AG04449 (cell line): ENCODE measurements at regions not wholly inside any gene's neighbourhood (a gene's known extent, or its start where the extent isn't known, plus 50 kb on each side); places are given as distances from the start of the nearest gene placed in this dataset.
A peak's percentile ranks its signal among the peaks of the same experiment; 100 is the strongest.

Experiments used
- CTCF ChIA-PET: fragments of 350-600 bp; formaldehyde crosslinking; extraction: SDS; loops from one replicate; lab custom pipeline; 2021; ENCODE audit warnings: antibody characterized with exemption; lab: Yijun Ruan, JAX
- POLR2A ChIA-PET: fragments of 400-600, 350-600 bp; formaldehyde crosslinking; extraction: SDS; loops from one replicate; lab custom pipeline; 2020; ENCODE audit warnings: antibody characterized with exemption, inconsistent platforms; lab: Yijun Ruan, JAX
- DNase-seq: peaks from one replicate; pipeline ENCODE4 v3.0.0-alpha.2; 2010; ENCODE audit warnings: low read depth, low spot score
- H3K4me3 ChIP-seq: 2 replicates; pipeline ENCODE4 v1.5.1; 2011; ENCODE audit warnings: low read depth, mild to moderate bottlenecking, control low read depth, low read length
- CTCF ChIP-seq: IDR thresholded peaks from one replicate; pipeline ENCODE4 v1.5.1; 2011; ENCODE audit warnings: mild to moderate bottlenecking, moderate library complexity, low read length, control low read depth, inconsistent platforms; ENCODE audit not compliant: insufficient read depth; ENCODE audit errors: missing control alignments

DNA sequence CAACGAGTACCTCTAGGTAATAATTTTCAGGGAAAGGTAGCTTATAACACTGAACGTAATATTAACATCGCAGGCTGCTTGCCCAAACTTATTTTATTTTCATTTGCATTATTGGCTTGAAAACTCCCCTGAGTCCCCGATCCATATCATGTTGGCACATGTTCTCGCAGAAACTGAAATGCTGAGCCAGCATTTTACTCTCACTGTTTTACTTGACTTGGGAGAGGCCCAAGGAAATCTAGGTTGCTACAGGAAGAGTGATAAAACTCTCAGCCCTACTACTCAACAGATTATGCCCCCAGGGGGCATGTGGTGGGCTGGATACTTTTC, 183.5 kb upstream of the HABP2 start:
- ChIA-PET POLR2A (no interaction called here), CTCF (no interaction called here)
- no peak for TF ChIP-seq CTCF
- no peak overlapping the region for H3K4me3 ChIP-seq
- DNase-seq = no peak

GRCh38 chr10:113376428-113376827, 176.4 kb upstream of the HABP2 start:
- DNase-seq = no peak
- TF ChIP-seq CTCF = no peak
- no peak overlapping the region for H3K4me3 ChIP-seq
- POLR2A ChIA-PET = no interaction called here
- CTCF ChIA-PET = interaction anchor here (1.1 to 1.8 kb wide), 2 partner anchors 9 kb away, joined by 3 to 8 read pairs; no protein-coding TSS in a partner anchor

DNA sequence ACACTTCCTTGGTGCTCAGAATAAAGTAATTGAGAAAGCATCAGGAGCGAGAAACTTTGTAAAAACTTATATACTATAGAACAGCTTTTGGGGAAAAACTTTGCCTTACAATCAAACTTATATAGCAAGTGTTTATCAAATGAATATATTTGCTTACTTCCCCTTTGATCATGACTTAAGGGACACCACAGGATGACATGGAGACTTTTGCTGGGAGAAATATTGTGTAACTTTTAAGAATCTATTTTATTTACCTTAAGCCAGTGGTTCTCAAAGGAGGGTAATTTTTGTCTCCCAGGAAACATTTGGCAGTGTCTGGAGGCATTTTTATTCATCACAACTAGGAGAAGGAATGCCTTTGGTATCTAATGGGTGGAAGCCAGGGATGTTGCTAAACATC, 173.8 kb upstream of the HABP2 start:
- no peak for TF ChIP-seq CTCF
- no peak overlapping the region for H3K4me3 ChIP-seq
- no peak for DNase-seq
- CTCF ChIA-PET = no interaction called here
- POLR2A ChIA-PET = no interaction called here

DNA sequence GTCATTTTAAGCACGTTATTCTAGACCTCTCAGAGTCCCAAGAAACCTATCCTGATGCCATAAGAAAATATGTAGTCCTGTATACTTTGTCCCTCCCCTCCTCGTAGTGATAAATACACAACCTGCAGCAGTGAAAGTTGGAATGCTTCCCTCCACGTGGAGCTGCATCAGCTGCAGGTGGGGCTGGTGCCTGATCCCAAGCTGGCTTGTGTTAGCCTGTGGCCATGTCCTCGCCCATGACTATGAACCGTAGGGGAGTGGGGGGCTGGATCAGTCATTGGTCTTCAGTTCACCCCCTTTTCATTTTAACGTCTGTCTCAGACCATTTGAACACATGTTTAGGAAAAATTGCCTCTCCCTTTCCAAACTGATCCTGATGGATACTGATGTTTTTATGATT, 171.4 kb upstream of the HABP2 start:
- CTCF ChIA-PET = interaction anchor here (7.4 kb wide), 1 partner anchor 907 kb away, joined by 128 read pairs; no protein-coding TSS in a partner anchor
- no peak overlapping the region for H3K4me3 ChIP-seq
- POLR2A ChIA-PET = no interaction called here
- no peak for DNase-seq
- no peak for TF ChIP-seq CTCF

- POLR2A ChIA-PET = interaction anchor here (0.7 kb wide), 1 partner anchor 61 kb away, joined by 3 read pairs; no protein-coding TSS in a partner anchor
- peak; percentile 23 for DNase-seq
- H3K4me3 ChIP-seq = peak overlapping the region; percentile 42
- no peak for TF ChIP-seq CTCF
- CTCF ChIA-PET = interaction anchor here (1.0 to 7.4 kb wide), 5 partner anchors 12 to 908 kb away, joined by 3 to 128 read pairs (median 5); no protein-coding TSS in a partner anchor
Measured at GRCh38 chr10:113381981-113382509, 170.8 kb upstream of the HABP2 start.

- TF ChIP-seq CTCF = no peak
- no peak for DNase-seq
- ChIA-PET POLR2A (interaction anchor here (0.7 kb wide), 1 partner anchor 62 kb away, joined by 3 read pairs; no protein-coding TSS in a partner anchor), CTCF (interaction anchor here (0.6 to 7.4 kb wide), 11 partner anchors 11 to 943 kb away, joined by 3 to 128 read pairs (median 4); no protein-coding TSS in a partner anchor)
- no peak overlapping the region for H3K4me3 ChIP-seq
Measured at GRCh38 chr10:113382691-113383090, 170.2 kb upstream of the HABP2 start.
